Neural cell (in vitro differentiated cells): ENCODE measurements at regions not wholly inside any gene's neighbourhood (a gene's known extent, or its start where the extent isn't known, plus 50 kb on each side); places are given as distances from the start of the nearest gene placed in this dataset.

Source experiments
- H2AFZ ChIP-seq: fragments of 200-600, 300-800 bp; sonication (generic), shearing (Covaris generic); 2 replicates; pipeline ENCODE4 v1.6.0; 2014; ENCODE audit warnings: low read depth, mild to moderate bottlenecking, antibody characterized with exemption, low read length, moderate library complexity
- H3F3A ChIP-seq: fragments of 200-600 bp; shearing (Covaris generic); 2 replicates; pipeline ENCODE4 v1.6.1; 2016; ENCODE audit warnings: mild to moderate bottlenecking, moderate library complexity, mixed read lengths, antibody characterized with exemption, low read length; ENCODE audit not compliant: insufficient read depth, poor library complexity, severe bottlenecking
- H3K27ac ChIP-seq: fragments of 200-600, 300-800 bp; sonication (generic), shearing (Covaris generic); 2 replicates; pipeline ENCODE4 v1.5.1; 2014; ENCODE audit warnings: mild to moderate bottlenecking, low read length, moderate library complexity
- H3K27me3 ChIP-seq: fragments of 300-800, 200-600 bp; sonication (generic), shearing (Covaris generic); 2 replicates; pipeline ENCODE4 v1.6.0; 2014; ENCODE audit warnings: mild to moderate bottlenecking, low read depth, low read length, moderate library complexity; ENCODE audit not compliant: insufficient read depth
- H3K36me3 ChIP-seq: fragments of 300-800, 200-600 bp; sonication (generic), shearing (Covaris generic); 2 replicates; pipeline ENCODE4 v1.5.1; 2014; ENCODE audit warnings: mild to moderate bottlenecking, antibody characterized with exemption, low read length, moderate library complexity; ENCODE audit not compliant: insufficient read depth
- H3K4me2 ChIP-seq: fragments of 300-800, 200-600 bp; sonication (generic), shearing (Covaris generic); 2 replicates; pipeline ENCODE4 v1.6.0; 2014; ENCODE audit warnings: mild to moderate bottlenecking, low read length
- H3K4me3 ChIP-seq: fragments of 300-800, 200-600 bp; sonication (generic), shearing (Covaris generic); 2 replicates; pipeline ENCODE4 v1.5.1; 2014; ENCODE audit warnings: mild to moderate bottlenecking, low read length, moderate library complexity
- H3K79me2 ChIP-seq: fragments of 200-600 bp; shearing (Covaris generic); replicated peaks from 2 replicates; pipeline ENCODE4 v1.6.0; 2014; ENCODE audit warnings: mild to moderate bottlenecking, low read length, moderate library complexity; ENCODE audit not compliant: insufficient read depth
- H3K9ac ChIP-seq: fragments of 300-800, 200-600 bp; sonication (generic), shearing (Covaris generic); 2 replicates; pipeline ENCODE4 v1.6.1; 2016; ENCODE audit warnings: mild to moderate bottlenecking, low read length, mixed read lengths
- H3K9me2 ChIP-seq: fragments of 200-600 bp; shearing (Covaris generic); 2 replicates; pipeline ENCODE4 v1.6.1; 2016; ENCODE audit warnings: mild to moderate bottlenecking, low read length, mixed read lengths; ENCODE audit not compliant: insufficient read depth
- H3K9me3 ChIP-seq: fragments of 200-600, 300-800 bp; sonication (generic), shearing (Covaris generic); 2 replicates; pipeline ENCODE4 v1.6.1; 2016; ENCODE audit warnings: mild to moderate bottlenecking, mixed run types, low read length, moderate library complexity, mixed read lengths
- H4K20me1 ChIP-seq: fragments of 200-600 bp; shearing (Covaris generic); 2 replicates; pipeline ENCODE4 v1.6.1; 2016; ENCODE audit warnings: mild to moderate bottlenecking, mixed run types; ENCODE audit not compliant: insufficient read depth
- EP300 ChIP-seq: fragments of 450-650 bp; conservative IDR thresholded peaks from 2 replicates; pipeline ENCODE4 v1.6.1; 2014; ENCODE audit warnings: antibody characterized with exemption, mild to moderate bottlenecking, moderate library complexity; ENCODE audit not compliant: poor library complexity, severe bottlenecking
- EZH2 ChIP-seq: fragments of 200-600, 300-800 bp; shearing (Covaris generic), sonication (generic); IDR thresholded peaks from 2 replicates; pipeline ENCODE4 v1.6.1; 2014; ENCODE audit warnings: antibody characterized with exemption, low read length, borderline replicate concordance, mild to moderate bottlenecking; ENCODE audit not compliant: insufficient read depth, poor library complexity, severe bottlenecking
- MXI1 ChIP-seq: fragments of 450-650 bp; conservative IDR thresholded peaks from 2 replicates; pipeline ENCODE4 v1.6.1; 2014; ENCODE audit warnings: antibody characterized with exemption, mild to moderate bottlenecking; ENCODE audit not compliant: poor library complexity, severe bottlenecking
- POLR2AphosphoS5 ChIP-seq: IDR thresholded peaks from 2 replicates; pipeline ENCODE4 v1.6.1; 2012
- RAD21 ChIP-seq: fragments of 450-650 bp; conservative IDR thresholded peaks from 2 replicates; pipeline ENCODE4 v1.6.1; 2014; ENCODE audit warnings: antibody characterized with exemption, mild to moderate bottlenecking, moderate library complexity
- SMC3 ChIP-seq: fragments of 450-650 bp; conservative IDR thresholded peaks from 2 replicates; pipeline ENCODE4 v1.6.1; 2014; ENCODE audit warnings: antibody characterized with exemption, mild to moderate bottlenecking, moderate library complexity; ENCODE audit not compliant: poor library complexity
- TAF1 ChIP-seq: IDR thresholded peaks from 2 replicates; pipeline ENCODE4 v1.6.1; 2012; ENCODE audit warnings: low read depth
- TF ChIP-seq, protein P1 (sequence below): IDR thresholded peaks from 2 replicates; pipeline ENCODE4 v1.6.1; 2012; ENCODE audit warnings: borderline replicate concordance
- TF ChIP-seq, protein P2 (sequence below): fragments of 450-650 bp; IDR thresholded peaks from 2 replicates; pipeline ENCODE4 v1.5.1; 2014; ENCODE audit warnings: antibody characterized with exemption, mild to moderate bottlenecking, moderate library complexity; ENCODE audit not compliant: poor library complexity, severe bottlenecking

DNA sequence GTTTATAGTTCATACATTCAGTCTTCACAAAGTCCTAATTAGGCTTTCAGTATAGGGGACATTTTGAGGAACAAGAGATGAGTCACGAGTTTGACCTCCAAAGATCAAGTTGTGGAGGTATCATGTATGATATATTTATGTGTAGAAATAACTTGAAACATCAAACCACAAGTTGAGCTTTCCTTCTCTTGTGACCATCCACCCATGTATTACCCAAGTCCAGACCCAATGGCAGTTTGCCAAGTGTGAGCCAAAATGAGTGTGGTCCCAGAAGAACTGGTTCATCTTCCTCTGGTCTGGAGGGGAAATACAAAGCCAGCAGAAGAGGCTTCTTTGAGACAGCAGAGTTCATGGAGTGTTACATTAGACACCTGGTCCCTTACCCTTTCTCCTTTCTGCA lies 104.9 kb downstream of the ATP23 start:
- Histone ChIP-seq H4K20me1 (no peaks in the 10 kb centered on the region), H3K9me2 (no peaks in the 10 kb centered on the region), H3K36me3 (no peaks in the 10 kb centered on the region), H3K4me3 (no peak overlapping the region), H3K9me3 (no peaks in the 10 kb centered on the region), H2AFZ (no peak overlapping the region), H3F3A (no peaks in the 10 kb centered on the region), H3K4me2 (no peak overlapping the region), H3K27me3 (no peaks in the 10 kb centered on the region), H3K79me2 (no peaks in the 10 kb centered on the region), H3K27ac (no peak overlapping the region), H3K9ac (no peak overlapping the region)
- no peak for TF ChIP-seq EZH2
- TF ChIP-seq SMC3, result no peak
- no peak for TF ChIP-seq EP300
- no peak for TF ChIP-seq RAD21
- TF ChIP-seq MXI1, result no peak
- TF ChIP-seq POLR2AphosphoS5, result no peak
- TF ChIP-seq, protein P1, sequence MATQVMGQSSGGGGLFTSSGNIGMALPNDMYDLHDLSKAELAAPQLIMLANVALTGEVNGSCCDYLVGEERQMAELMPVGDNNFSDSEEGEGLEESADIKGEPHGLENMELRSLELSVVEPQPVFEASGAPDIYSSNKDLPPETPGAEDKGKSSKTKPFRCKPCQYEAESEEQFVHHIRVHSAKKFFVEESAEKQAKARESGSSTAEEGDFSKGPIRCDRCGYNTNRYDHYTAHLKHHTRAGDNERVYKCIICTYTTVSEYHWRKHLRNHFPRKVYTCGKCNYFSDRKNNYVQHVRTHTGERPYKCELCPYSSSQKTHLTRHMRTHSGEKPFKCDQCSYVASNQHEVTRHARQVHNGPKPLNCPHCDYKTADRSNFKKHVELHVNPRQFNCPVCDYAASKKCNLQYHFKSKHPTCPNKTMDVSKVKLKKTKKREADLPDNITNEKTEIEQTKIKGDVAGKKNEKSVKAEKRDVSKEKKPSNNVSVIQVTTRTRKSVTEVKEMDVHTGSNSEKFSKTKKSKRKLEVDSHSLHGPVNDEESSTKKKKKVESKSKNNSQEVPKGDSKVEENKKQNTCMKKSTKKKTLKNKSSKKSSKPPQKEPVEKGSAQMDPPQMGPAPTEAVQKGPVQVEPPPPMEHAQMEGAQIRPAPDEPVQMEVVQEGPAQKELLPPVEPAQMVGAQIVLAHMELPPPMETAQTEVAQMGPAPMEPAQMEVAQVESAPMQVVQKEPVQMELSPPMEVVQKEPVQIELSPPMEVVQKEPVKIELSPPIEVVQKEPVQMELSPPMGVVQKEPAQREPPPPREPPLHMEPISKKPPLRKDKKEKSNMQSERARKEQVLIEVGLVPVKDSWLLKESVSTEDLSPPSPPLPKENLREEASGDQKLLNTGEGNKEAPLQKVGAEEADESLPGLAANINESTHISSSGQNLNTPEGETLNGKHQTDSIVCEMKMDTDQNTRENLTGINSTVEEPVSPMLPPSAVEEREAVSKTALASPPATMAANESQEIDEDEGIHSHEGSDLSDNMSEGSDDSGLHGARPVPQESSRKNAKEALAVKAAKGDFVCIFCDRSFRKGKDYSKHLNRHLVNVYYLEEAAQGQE, result no peak
- TF ChIP-seq TAF1, result no peak
- TF ChIP-seq, protein P2, sequence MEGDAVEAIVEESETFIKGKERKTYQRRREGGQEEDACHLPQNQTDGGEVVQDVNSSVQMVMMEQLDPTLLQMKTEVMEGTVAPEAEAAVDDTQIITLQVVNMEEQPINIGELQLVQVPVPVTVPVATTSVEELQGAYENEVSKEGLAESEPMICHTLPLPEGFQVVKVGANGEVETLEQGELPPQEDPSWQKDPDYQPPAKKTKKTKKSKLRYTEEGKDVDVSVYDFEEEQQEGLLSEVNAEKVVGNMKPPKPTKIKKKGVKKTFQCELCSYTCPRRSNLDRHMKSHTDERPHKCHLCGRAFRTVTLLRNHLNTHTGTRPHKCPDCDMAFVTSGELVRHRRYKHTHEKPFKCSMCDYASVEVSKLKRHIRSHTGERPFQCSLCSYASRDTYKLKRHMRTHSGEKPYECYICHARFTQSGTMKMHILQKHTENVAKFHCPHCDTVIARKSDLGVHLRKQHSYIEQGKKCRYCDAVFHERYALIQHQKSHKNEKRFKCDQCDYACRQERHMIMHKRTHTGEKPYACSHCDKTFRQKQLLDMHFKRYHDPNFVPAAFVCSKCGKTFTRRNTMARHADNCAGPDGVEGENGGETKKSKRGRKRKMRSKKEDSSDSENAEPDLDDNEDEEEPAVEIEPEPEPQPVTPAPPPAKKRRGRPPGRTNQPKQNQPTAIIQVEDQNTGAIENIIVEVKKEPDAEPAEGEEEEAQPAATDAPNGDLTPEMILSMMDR, result no peak

DNA sequence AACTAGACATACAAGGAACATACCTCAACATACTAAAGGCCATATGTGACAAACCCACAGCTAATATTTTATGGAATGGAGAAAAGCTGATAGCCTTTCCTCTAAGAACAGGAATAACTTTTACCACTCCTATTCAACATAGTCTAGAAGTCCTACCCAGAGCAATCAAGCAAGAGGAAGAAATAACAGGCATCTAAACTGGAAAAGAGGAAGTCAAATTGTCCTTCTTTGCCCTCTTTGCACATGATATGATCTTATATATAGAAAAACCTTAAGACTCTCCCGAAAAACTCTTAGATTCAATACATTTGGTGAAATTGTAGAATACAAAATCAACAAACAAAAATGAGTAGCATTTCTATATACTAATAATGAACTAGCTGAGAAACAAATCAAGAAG lies 110.0 kb downstream of the ATP23 start:
- Histone ChIP-seq H3K4me3 (no peak overlapping the region), H3K27ac (no peak overlapping the region), H3F3A (no peaks in the 10 kb centered on the region)

More for the DNA sequence above, 110.0 kb downstream of the ATP23 start:
- no peaks in the 10 kb centered on the region for H3K79me2 ChIP-seq
- H2AFZ ChIP-seq, result no peak overlapping the region
- TF ChIP-seq SMC3 (no peak), POLR2AphosphoS5 (no peak), RAD21 (no peak), EZH2 (no peak), TAF1 (no peak), MXI1 (no peak)
- TF ChIP-seq, protein P1, result no peak
- no peak overlapping the region for H3K4me2 ChIP-seq
- no peaks in the 10 kb centered on the region for H3K27me3 ChIP-seq
- H3K9me3 ChIP-seq, result no peaks in the 10 kb centered on the region
- H3K9ac ChIP-seq, result no peak overlapping the region
- no peaks in the 10 kb centered on the region for H3K9me2 ChIP-seq
- H4K20me1 ChIP-seq, result no peaks in the 10 kb centered on the region
- no peaks in the 10 kb centered on the region for H3K36me3 ChIP-seq
